Liver (tissue), 2 donors: ENCODE measurements at regions not wholly inside any gene's neighbourhood (a gene's known extent, or its start where the extent isn't known, plus 50 kb on each side); places are given as distances from the start of the nearest gene placed in this dataset.

Experiments used
- ATF3 ChIP-seq: IDR thresholded peaks from 2 replicates; pipeline ENCODE4 v1.6.1; 2016; ENCODE audit warnings: antibody characterized with exemption
- HNF4A ChIP-seq, 2 donors: conservative IDR thresholded peaks; 2 replicates each; pipeline ENCODE4 v1.6.1; 2016; ENCODE audit warnings: antibody characterized with exemption in 2 of 2, mild to moderate bottlenecking in 2 of 2
- NR2F2 ChIP-seq: IDR thresholded peaks from 2 replicates; pipeline ENCODE4 v1.6.1; 2016; ENCODE audit warnings: antibody characterized with exemption
- RAD21 ChIP-seq, 2 donors: IDR thresholded peaks; 2 replicates each; pipeline ENCODE4 v1.6.1; 2016; ENCODE audit warnings: antibody characterized with exemption in 2 of 2, mild to moderate bottlenecking in 2 of 2
- YY1 ChIP-seq: IDR thresholded peaks from 2 replicates; pipeline ENCODE4 v1.6.1; 2016; ENCODE audit warnings: antibody characterized with exemption, mild to moderate bottlenecking
- TF ChIP-seq, protein P1 (sequence below): IDR thresholded peaks from 2 replicates; pipeline ENCODE4 v1.6.1; 2016; ENCODE audit warnings: antibody characterized with exemption, mild to moderate bottlenecking
- donor health status: healthy.

DNA sequence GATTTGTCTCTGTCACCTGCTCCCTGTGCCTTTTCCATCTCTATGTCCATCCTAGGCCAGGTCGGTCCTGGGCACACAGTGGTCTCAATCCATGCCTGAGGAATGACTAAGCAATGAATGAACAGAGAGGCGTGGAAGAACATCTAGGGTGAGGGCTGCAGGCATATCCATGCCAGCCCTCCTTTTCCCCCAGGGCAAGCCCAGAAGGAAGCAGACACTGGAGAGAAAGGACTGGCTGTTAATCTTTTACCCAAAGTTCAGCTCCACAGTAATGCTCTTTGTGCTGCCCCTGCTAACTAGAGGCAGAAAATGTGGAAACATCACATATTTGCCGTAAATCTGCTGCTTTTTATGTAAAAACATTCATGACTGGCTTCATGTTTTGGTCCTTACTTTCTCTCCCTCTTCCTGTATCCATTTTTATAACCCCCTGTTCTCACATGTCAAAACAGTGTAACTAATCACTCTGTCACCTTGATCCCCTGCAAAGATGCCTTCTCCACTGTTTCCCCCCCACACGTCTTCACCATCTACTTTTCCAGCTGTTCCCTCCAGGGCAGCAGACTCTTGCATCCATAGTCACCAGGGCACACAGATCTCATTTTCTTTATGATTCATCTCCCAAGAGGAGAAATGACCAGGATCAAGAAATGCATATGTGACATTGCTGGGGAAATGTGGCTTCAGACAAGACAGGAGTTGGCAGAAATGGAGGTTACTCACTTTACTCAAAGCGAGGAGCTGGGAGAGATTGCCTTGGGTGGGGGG is 166.4 kb upstream of the PROX1 start:
- TF ChIP-seq, protein P1, sequence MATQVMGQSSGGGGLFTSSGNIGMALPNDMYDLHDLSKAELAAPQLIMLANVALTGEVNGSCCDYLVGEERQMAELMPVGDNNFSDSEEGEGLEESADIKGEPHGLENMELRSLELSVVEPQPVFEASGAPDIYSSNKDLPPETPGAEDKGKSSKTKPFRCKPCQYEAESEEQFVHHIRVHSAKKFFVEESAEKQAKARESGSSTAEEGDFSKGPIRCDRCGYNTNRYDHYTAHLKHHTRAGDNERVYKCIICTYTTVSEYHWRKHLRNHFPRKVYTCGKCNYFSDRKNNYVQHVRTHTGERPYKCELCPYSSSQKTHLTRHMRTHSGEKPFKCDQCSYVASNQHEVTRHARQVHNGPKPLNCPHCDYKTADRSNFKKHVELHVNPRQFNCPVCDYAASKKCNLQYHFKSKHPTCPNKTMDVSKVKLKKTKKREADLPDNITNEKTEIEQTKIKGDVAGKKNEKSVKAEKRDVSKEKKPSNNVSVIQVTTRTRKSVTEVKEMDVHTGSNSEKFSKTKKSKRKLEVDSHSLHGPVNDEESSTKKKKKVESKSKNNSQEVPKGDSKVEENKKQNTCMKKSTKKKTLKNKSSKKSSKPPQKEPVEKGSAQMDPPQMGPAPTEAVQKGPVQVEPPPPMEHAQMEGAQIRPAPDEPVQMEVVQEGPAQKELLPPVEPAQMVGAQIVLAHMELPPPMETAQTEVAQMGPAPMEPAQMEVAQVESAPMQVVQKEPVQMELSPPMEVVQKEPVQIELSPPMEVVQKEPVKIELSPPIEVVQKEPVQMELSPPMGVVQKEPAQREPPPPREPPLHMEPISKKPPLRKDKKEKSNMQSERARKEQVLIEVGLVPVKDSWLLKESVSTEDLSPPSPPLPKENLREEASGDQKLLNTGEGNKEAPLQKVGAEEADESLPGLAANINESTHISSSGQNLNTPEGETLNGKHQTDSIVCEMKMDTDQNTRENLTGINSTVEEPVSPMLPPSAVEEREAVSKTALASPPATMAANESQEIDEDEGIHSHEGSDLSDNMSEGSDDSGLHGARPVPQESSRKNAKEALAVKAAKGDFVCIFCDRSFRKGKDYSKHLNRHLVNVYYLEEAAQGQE = no peak
- no peak for TF ChIP-seq NR2F2
- no peak for TF ChIP-seq YY1
- no peak for TF ChIP-seq ATF3
- TF ChIP-seq RAD21 (IDR thresholded peaks at IDR 0.05) = no peak
- no peak for TF ChIP-seq HNF4A (conservative IDR thresholded peaks at IDR 0.05)
